Calu3 (cell line): ENCODE measurements at regions not wholly inside any gene's neighbourhood (a gene's known extent, or its start where the extent isn't known, plus 50 kb on each side); places are given as distances from the start of the nearest gene placed in this dataset.

ENCODE experiments used
- BruUV-seq: library from RNA; stranded (reverse); fragments of 400-500 nt; replicated peaks from 2 replicates; lab custom pipeline; 2021; lab: Mats Ljungman, UMichigan
- CTCF ChIA-PET: fragments of 300-600 bp; sonication (Branson Sonifier 250); formaldehyde crosslinking; loops from one replicate; lab custom pipeline; 2022; ENCODE audit warnings: antibody characterized with exemption; lab: Charles Lee
- DNase-seq: peaks from one replicate; pipeline ENCODE4 v3.0.0; 2022
- H3K27ac Mint-ChIP-seq: one replicate; pipeline ENCODE4 v1.8.0; 2022; ENCODE audit warnings: mixed read lengths; ENCODE audit not compliant: unreplicated experiment
- H3K27me3 Mint-ChIP-seq: one replicate; pipeline ENCODE4 v1.8.0; 2022; ENCODE audit warnings: mixed read lengths; ENCODE audit not compliant: unreplicated experiment
- H3K36me3 Mint-ChIP-seq: one replicate; pipeline ENCODE4 v1.8.0; 2022; ENCODE audit warnings: mild to moderate bottlenecking, moderate library complexity, mixed read lengths; ENCODE audit not compliant: insufficient read depth, unreplicated experiment
- H3K4me1 Mint-ChIP-seq: one replicate; pipeline ENCODE4 v1.8.0; 2022; ENCODE audit warnings: mild to moderate bottlenecking, low read depth, mixed read lengths; ENCODE audit not compliant: unreplicated experiment
- H3K4me3 Mint-ChIP-seq: one replicate; pipeline ENCODE4 v1.8.0; 2022; ENCODE audit warnings: mild to moderate bottlenecking, low read depth, moderate library complexity, mixed read lengths; ENCODE audit not compliant: unreplicated experiment
- H3K9me3 Mint-ChIP-seq: one replicate; pipeline ENCODE4 v1.8.0; 2022; ENCODE audit warnings: low read depth, mixed read lengths; ENCODE audit not compliant: unreplicated experiment
- CTCF ChIP-seq: fragments of 200-600 bp; IDR thresholded peaks from one replicate; pipeline ENCODE4 v1.8.0; 2022; ENCODE audit warnings: antibody characterized with exemption; ENCODE audit not compliant: unreplicated experiment
- intact Hi-C: fragments of 100-400 bp; cut with micrococcal nuclease; formaldehyde crosslinking; loops from one replicate; pipeline ENCODE4 v1.10.0; 2022; ENCODE audit not compliant: unreplicated experiment

- H3K27me3 Mint-ChIP-seq = no peaks in the 10 kb centered on the region
- no peak overlapping the region for H3K4me3 Mint-ChIP-seq
- no peaks in the 10 kb centered on the region for H3K36me3 Mint-ChIP-seq
- CTCF ChIA-PET = interaction anchor here (0.6 kb wide), 1 partner anchor 292 kb away, joined by 3 read pairs; no protein-coding TSS in a partner anchor
- TF ChIP-seq CTCF = no peak
- H3K4me1 Mint-ChIP-seq = no peaks in the 10 kb centered on the region
- no peak for DNase-seq
- intact Hi-C loops = no loop called here
- no peak overlapping the region for H3K27ac Mint-ChIP-seq
- no peaks in the 10 kb centered on the region for H3K9me3 Mint-ChIP-seq
- BruUV-seq = no TSS peak
Observed at GRCh38 chr4:95728145-95728544, 111.7 kb upstream of the PDHA2 start.

GRCh38 chr4:95715830-95716229, 124.1 kb upstream of the PDHA2 start:
- Mint-ChIP-seq H3K4me1 (peaks cover 8% of the 10 kb centered on the region), H3K9me3 (no peaks in the 10 kb centered on the region), H3K27me3 (no peaks in the 10 kb centered on the region), H3K36me3 (no peaks in the 10 kb centered on the region), H3K27ac (no peak overlapping the region), H3K4me3 (no peak overlapping the region)
- TF ChIP-seq CTCF = no peak
- CTCF ChIA-PET = no interaction called here
- BruUV-seq = no TSS peak
- intact Hi-C loops = no loop called here
- no peak for DNase-seq

GRCh38 chr4:95714571-95714970, 125.3 kb upstream of the PDHA2 start:
- H3K27ac Mint-ChIP-seq = no peak overlapping the region
- no peaks in the 10 kb centered on the region for H3K27me3 Mint-ChIP-seq
- CTCF ChIA-PET = no interaction called here
- peaks cover 8% of the 10 kb centered on the region for H3K4me1 Mint-ChIP-seq
- H3K36me3 Mint-ChIP-seq = no peaks in the 10 kb centered on the region
- no peak overlapping the region for H3K4me3 Mint-ChIP-seq
- no TSS peak for BruUV-seq
- intact Hi-C loops = no loop called here
- H3K9me3 Mint-ChIP-seq = no peaks in the 10 kb centered on the region
- TF ChIP-seq CTCF = no peak
- no peak for DNase-seq

- no peaks in the 10 kb centered on the region for H3K4me1 Mint-ChIP-seq
- intact Hi-C loops = no loop called here
Observed at GRCh38 chr4:95705323-95705722, 134.6 kb upstream of the PDHA2 start.

More at GRCh38 chr4:95705323-95705722, 134.6 kb upstream of the PDHA2 start:
- Mint-ChIP-seq H3K36me3 (no peaks in the 10 kb centered on the region), H3K27me3 (no peaks in the 10 kb centered on the region), H3K27ac (no peak overlapping the region), H3K4me3 (no peak overlapping the region), H3K9me3 (no peaks in the 10 kb centered on the region)
- CTCF ChIA-PET = no interaction called here
- no peak for TF ChIP-seq CTCF
- no peak for DNase-seq
- no TSS peak for BruUV-seq
